ENCODE measurements at regions not wholly inside any gene's neighbourhood (a gene's known extent, or its start where the extent isn't known, plus 50 kb on each side); places are given as distances from the start of the nearest gene placed in this dataset.

- no peak for TF ChIP-seq CHD7 (IDR thresholded peaks at IDR 0.05; ENCODE audit: insufficient replicate concordance, low read length)
- no peak for TF ChIP-seq SIX5 (IDR thresholded peaks at IDR 0.05; ENCODE audit: low read depth, low read length)
- no peak for TF ChIP-seq HDAC2 (IDR thresholded peaks at IDR 0.05; ENCODE audit: borderline replicate concordance in 1 of 2, low read depth in 2 of 2, low read length in 2 of 2)
- TF ChIP-seq PHF8 (conservative IDR thresholded peaks at IDR 0.05; ENCODE audit: low read depth, low read length): no peak
- no peak for TF ChIP-seq TAF7 (optimal IDR thresholded peaks at IDR 0.05; ENCODE audit: borderline replicate concordance, low read depth, low read length)
- TF ChIP-seq USF2 (IDR thresholded peaks at IDR 0.05; ENCODE audit: low read length): no peak
- no peak for TF ChIP-seq SP2 (IDR thresholded peaks at IDR 0.05; ENCODE audit: low read length)
- TF ChIP-seq SAP30 (IDR thresholded peaks at IDR 0.05; ENCODE audit: insufficient read depth, insufficient replicate concordance, low read length): no peak
- no peak for TF ChIP-seq E2F6 (IDR thresholded peaks at IDR 0.05)
Measured at GRCh38 chr10:33476757-33477273, 142.3 kb upstream of the NRP1 start (continued).

Data from H1 (cell line).